Prostate gland (tissue), 2 donors: ENCODE measurements at regions not wholly inside any gene's neighbourhood (a gene's known extent, or its start where the extent isn't known, plus 50 kb on each side); places are given as distances from the start of the nearest gene placed in this dataset.

ENCODE experiments used
- CTCF ChIP-seq, 4 experiments: fragments of 200-600 bp in 2 of 4; fragments of 450-650 bp in 2 of 4; sonication (generic) in 2 of 4; IDR thresholded peaks; 1 replicate in 3 of 4; 2 replicates in 1 of 4; pipeline ENCODE4 v1.5.1; 2016 to 2019; ENCODE audit warnings: antibody characterized with exemption in 4 of 4, mild to moderate bottlenecking in 2 of 4, moderate library complexity in 2 of 4
- POLR2A ChIP-seq: fragments of 450-650 bp; IDR thresholded peaks from one replicate; pipeline ENCODE4 v1.6.1; 2016; ENCODE audit warnings: antibody characterized with exemption, mild to moderate bottlenecking

GRCh38 chr1:98294127-98294526 lies 367.4 kb upstream of the SNX7 start:
- no peak for TF ChIP-seq CTCF (IDR thresholded peaks at IDR 0.05)
- TF ChIP-seq POLR2A, result no peak
